ENCODE measurements at regions not wholly inside any gene's neighbourhood (a gene's known extent, or its start where the extent isn't known, plus 50 kb on each side); places are given as distances from the start of the nearest gene placed in this dataset.

DNA sequence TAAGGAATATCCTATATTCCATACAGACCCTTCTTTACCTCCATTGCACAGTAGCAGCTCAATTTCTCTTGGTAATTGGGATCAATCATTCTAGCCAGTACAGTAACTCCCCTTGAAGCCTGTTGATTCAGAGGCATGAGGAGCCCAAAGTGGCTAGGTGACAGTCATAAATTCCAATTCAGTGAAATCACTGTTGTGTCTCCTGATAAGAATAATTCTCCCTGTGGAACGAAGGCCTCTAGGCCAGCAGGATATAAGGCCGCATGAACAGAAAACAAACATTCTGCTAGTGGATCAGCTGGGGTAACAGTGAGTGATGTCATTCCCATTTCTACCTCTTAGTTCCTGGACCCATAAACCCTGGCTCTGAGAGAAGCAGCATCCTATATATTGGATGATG, 696.3 kb downstream of the NR2F2 start:
- no peak for DNase-seq (ENCODE audit: low read depth)

DNA sequence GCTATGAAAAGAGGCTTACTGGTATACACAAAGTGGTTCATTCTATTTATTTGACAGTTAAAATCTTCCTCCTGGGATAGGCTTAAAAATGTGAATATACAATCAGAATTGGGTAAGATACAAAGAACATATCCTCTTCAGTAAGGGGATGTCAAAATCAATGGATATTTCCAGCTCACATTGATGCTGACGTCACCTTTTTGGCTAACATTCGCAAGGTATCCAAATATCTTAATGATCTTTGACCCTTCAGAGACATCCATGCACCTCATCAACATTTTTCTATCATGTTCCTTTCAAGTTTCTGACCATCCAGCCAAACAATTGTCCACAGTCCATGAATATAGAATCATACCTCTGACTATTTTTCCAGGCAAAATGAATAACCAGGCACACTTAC, 697.3 kb downstream of the NR2F2 start:
- DNase-seq (ENCODE audit: low read depth) = no peak

- no peak for DNase-seq (ENCODE audit: low read depth)
Observed at GRCh38 chr15:97030251-97030650, 699.8 kb downstream of the NR2F2 start.

DNA sequence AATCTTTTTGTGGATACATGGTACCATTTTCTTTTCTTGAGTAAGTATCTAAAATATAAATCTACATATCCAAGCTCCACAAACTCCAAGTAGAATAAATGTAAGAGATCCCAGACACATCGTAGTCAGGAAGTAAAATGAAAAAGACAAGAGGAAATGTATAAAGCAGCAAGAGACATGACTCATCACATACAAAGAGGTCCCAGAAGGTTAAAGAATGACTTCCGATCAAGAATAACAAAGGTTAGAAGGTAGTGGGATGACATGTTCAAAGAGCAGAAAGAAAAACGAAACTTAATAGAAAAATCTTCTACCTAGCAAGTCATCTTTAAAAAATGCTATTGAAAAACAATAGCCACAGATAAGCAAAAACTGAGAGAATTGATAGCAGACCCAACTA, 705.8 kb downstream of the NR2F2 start:
- no peak for DNase-seq (ENCODE audit: low read depth)

- no peak for DNase-seq (ENCODE audit: low read depth)
Observed at GRCh38 chr15:97037080-97037479, 706.6 kb downstream of the NR2F2 start.

DNA sequence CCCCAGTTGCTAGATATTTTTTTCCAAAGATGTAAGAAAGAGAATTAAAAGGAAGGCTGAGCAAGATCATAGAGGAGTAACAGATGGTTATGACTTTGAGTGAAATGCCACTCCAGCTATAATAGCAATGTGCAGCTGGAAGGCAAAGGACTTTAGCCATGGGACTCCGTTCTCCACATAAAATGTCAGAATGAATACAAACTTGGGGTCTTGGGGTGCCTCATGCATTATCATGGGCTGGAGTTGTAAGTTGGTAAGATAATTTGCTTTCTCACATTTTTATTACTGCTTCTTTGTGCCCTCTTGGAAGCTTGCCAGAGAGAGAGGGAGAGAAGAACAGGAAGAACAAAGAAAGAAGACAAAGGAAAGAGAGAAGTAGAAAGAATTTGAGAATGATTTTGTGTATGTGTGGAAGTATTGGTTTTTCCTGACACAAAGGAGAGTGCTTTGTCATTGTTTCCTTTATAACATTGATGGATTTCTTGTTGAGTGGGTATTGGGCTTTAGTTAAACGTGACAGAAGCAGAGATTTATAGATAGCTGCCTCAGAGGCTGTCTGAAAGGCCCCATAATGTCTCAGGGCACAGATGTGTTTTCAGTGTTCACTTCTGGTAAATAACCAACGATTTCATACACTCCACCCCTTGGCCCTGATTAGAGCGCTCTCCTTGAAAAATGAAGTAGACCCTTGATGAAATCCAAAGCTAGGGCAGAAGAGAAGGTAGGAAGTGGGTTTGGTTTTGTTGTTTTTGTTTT, 715.3 kb downstream of the NR2F2 start:
- DNase-seq (ENCODE audit: low read depth) = no peak

DNA sequence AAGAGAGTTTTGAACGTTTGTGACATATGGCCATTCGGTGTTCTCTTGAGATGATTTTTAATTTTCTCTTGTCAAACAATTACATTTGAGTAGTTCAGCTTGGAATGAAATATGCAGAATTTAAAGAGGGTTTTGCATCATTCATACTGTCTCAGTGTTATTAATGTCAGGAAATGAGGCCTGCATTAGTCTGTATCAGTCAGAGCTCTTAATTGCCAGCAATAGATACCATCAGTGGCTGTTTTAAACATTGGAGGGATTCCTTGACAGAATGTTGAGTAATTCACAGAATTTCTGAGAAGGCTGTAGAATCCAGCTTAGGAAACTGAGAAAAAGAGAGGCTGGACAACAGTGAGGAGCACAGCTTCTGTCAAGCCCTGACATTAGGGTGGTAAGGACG, 722.0 kb downstream of the NR2F2 start:
- DNase-seq (ENCODE audit: low read depth) = no peak

DNA sequence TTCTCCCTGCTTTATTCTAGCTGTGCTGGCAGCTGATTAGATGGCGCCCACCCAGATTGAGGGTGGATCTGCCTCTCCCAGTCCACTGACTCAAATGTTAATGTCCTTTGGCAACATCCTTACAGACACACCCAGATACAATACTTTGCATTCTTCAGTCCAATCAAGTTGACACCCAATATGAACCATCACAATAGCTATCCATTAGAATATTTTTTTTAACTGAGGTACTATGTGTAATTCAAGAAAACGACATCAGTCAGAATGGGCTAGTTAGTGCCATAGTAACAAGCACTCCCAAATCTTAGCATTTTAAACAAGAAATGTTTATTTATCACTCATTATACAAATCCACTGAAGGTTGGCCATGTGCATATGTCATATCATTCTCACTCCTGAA, 723.1 kb downstream of the NR2F2 start:
- no peak for DNase-seq (ENCODE audit: low read depth)

- no peak for DNase-seq (ENCODE audit: low read depth)
Observed at GRCh38 chr15:97057503-97057902, 727.0 kb downstream of the NR2F2 start.

DNA sequence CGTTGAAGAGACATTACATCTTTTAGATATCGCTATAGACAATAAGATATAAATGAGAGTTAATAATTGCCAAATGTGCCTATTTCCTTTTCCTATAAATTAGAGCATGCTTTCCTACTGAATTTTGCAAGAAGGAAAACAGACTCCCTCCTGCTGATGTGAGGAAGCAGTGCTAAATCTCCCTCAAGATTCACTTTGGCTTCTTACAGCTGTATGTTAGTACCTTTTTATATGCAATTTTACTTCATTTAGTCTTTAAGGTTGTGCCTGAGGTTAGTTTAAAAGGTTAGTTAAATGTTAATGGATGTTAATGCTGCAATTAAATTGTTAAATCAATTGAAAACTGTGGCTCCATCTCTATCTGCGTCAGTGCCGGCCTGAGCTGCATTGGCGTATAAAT, 728.8 kb downstream of the NR2F2 start:
- DNase-seq (ENCODE audit: low read depth) = no peak

- DNase-seq (ENCODE audit: low read depth) = no peak
Observed at GRCh38 chr15:97061392-97061791, 730.9 kb downstream of the NR2F2 start.

GRCh38 chr15:97071668-97072067, 741.2 kb downstream of the NR2F2 start:
- DNase-seq (ENCODE audit: low read depth) = no peak

- DNase-seq (ENCODE audit: low read depth) = no peak
Observed at GRCh38 chr15:97072545-97072944, 742.0 kb downstream of the NR2F2 start.

- DNase-seq (ENCODE audit: low read depth) = no peak
Observed at GRCh38 chr15:97076011-97076410, 745.5 kb downstream of the NR2F2 start.

DNA sequence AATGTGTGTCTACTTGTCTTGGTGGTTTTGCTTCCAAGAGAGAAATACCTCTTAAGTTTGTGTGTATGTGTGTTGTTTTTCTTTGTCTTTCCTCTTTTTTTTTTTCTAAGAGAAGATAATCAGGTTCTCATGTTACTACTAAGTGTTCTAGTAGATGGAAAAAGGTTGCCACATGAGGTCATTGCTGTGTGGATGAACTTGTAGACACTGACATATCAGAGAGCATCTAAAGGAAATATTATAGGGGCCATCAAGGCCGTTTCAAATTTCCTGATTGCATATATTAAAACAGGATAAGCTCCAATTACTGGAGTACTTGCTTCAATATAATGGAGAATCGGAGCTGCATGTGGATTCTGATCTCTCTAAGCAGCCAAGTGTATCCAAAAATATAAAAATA, 747.5 kb downstream of the NR2F2 start:
- no peak for DNase-seq (ENCODE audit: low read depth)

- DNase-seq (ENCODE audit: low read depth) = no peak
Observed at GRCh38 chr15:97078591-97078990, 748.1 kb downstream of the NR2F2 start.

- DNase-seq (ENCODE audit: low read depth) = no peak
Observed at GRCh38 chr15:97081666-97082226, 751.2 kb downstream of the NR2F2 start.

DNA sequence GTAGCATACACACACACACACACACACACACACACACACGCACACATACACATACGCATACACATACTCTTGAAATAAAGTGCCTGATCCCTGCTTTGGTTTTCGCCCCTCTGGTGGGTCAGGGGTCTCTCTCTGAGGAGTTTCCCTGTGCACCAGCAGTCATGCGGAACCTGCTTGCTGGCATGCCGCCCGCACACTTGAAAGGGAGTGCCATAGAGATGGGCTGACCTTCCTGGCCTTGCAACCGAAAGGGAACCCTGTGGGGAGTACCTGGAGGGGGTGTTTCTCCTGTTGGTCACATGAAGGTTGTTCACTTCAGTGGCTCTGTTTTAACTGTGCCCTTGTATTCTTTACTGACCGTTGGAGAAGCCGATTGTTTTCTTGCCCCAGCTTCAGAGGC, 752.3 kb downstream of the NR2F2 start:
- DNase-seq (ENCODE audit: low read depth) = no peak

DNA sequence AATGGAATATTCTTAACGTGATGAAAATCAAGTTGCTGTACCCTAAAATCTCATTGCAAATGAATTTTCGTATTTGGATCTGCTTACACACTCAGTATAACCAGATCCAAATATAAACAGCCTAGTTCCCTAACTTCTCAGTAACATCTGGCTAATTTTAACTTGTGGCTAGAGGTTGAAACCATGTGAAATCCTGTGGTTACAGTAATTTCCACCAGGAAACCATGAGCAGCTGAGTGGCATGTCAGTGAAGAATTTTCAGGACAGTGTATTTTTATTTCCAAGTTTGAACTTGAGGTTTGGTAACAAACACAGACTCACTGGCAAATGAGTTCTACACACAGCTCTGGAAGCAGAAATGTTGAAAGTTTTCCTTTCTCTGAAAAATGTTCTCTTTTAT, 754.1 kb downstream of the NR2F2 start:
- no peak for DNase-seq (ENCODE audit: low read depth)

DNA sequence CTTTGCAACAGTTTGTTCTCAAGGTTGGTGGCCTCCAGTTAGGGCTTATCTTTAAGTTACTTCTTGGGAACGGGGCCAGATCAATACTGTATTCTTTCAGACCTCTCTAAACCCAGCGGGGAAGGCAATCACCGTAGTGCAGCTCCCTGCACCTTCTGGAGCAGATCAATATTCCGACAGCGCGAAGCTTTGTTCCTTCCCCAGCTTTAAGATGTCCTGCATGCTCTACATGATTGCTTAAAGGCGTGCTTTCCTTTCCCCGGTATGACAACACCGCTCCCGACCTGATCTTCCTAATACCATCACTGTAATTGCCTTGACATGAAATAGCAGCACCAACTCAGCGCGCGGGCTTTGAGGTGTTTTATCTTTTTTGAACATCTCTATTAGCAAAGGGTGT, 755.2 kb downstream of the NR2F2 start:
- no peak for DNase-seq (ENCODE audit: low read depth)

- no peak for DNase-seq (ENCODE audit: low read depth)
Observed at GRCh38 chr15:97087006-97087741, 756.7 kb downstream of the NR2F2 start.

GRCh38 chr15:97091093-97091492, 760.6 kb downstream of the NR2F2 start:
- no peak for DNase-seq (ENCODE audit: low read depth)

DNA sequence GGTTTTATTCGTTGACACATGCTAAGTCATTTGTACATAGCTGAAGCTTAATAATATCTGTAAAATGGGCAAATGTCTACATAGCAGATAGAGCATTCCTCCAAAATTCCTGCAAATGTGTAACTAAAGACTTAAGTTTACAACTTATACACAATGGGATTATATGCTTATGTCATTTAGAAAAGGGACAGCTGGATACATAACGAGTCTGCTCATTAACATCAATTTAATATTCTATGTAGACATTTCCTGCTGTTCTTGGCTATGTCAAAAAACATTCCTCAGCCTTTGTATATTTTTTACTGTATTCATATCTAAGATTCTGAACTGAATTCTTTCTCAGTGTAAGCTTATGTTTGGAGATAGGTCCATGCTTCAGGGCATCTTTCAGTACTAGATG, 762.2 kb downstream of the NR2F2 start:
- DNase-seq (ENCODE audit: low read depth) = no peak
